ENCODE measurements at regions not wholly inside any gene's neighbourhood (a gene's known extent, or its start where the extent isn't known, plus 50 kb on each side); places are given as distances from the start of the nearest gene placed in this dataset.
"Not testable (repeated sequence)": the region's sequence is repeated elsewhere in the genome, so short reads cannot be mapped to it uniquely, and the experiment has no call there.

DNA sequence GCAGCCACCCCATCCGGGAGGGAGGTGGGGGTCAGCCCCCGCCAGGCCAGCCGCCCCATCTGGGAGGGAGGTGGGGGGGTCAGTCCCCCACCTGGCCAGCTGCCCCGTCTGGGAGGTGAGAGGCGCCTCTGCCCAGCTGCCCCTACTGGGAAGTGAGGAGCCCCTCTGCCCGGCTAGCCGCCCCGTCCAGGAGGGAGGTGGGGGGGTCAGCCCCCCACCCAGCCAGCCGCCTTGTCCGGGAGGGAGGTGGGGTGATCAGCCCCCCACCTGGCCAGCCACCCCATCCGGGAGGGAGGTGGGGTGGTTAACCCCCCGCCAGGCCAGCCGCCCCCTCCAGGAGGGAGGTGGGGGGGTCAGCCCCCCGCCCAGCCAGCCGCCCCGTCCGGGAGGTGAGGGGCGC lies 852.4 kb upstream of the DEFB115 start:
- Mint-ChIP-seq H3K36me3 (peaks cover 0 to 52% (median 16%) of the 10 kb centered on the region in 5 donors), H3K9me3 (peaks cover 0 to 46% (median 29%) of the 10 kb centered on the region in 11 donors)
- H3K4me1 Mint-ChIP-seq; H3K9me3 ChIP-seq (ENCODE audit: control insufficient read depth in 2 of 3, low read length in 3 of 3); ATAC-seq; DNase-seq; POLR2A ChIA-PET; H3K27ac ChIP-seq (ENCODE audit: low read depth, low read length); CTCF ChIA-PET; H3K27ac Mint-ChIP-seq; H3K4me3 Mint-ChIP-seq; H3K4me1 ChIP-seq (ENCODE audit: control insufficient read depth in 2 of 2, insufficient read depth in 2 of 2, low read length in 2 of 2); H3K27me3 Mint-ChIP-seq; intact Hi-C loops (cut with micrococcal nuclease); H3K4me3 ChIP-seq (ENCODE audit: low read length); H3K27me3 ChIP-seq (ENCODE audit: control insufficient read depth in 2 of 2, insufficient read depth in 2 of 2, low read length in 2 of 2): not testable (repeated sequence)
- H3K36me3 ChIP-seq (ENCODE audit: control insufficient read depth in 2 of 3, insufficient read depth in 3 of 3, low read length in 3 of 3): peaks cover 0 to 19% (median 0%) of the 10 kb centered on the region in 3 experiments

DNA sequence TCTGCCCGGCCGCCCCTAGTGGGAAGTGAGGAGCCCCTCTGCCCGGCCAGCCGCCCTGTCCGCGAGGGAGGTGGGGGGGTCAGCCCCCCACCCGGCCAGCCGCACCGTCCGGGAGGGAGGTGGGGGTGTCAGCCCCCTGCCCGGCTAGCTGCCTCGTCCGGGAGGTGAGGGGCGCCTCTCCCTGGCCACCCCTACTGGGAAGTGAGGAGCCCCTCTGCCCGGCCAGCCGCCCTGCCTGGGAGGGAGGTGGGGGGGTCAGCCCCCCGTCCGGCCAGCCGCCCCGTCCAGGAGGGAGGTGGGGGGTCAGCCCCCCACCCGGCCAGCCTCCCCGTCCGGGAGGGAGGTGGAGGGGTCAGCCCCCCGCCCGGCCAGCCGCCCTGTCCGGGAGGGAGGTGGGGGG lies 851.9 kb upstream of the DEFB115 start:
- H3K4me1 Mint-ChIP-seq; H3K4me3 ChIP-seq (ENCODE audit: low read length); POLR2A ChIA-PET; intact Hi-C loops (cut with micrococcal nuclease); H3K4me1 ChIP-seq (ENCODE audit: control insufficient read depth in 2 of 2, insufficient read depth in 2 of 2, low read length in 2 of 2); H3K4me3 Mint-ChIP-seq; H3K9me3 ChIP-seq (ENCODE audit: control insufficient read depth in 2 of 3, low read length in 3 of 3); H3K27me3 Mint-ChIP-seq; H3K27ac ChIP-seq (ENCODE audit: low read depth, low read length); H3K27me3 ChIP-seq (ENCODE audit: control insufficient read depth in 2 of 2, insufficient read depth in 2 of 2, low read length in 2 of 2); ATAC-seq; H3K27ac Mint-ChIP-seq; DNase-seq; CTCF ChIA-PET: not testable (repeated sequence)
- H3K9me3 Mint-ChIP-seq: peaks cover 0 to 48% (median 29%) of the 10 kb centered on the region in 11 donors
- peaks cover 0 to 49% (median 16%) of the 10 kb centered on the region in 5 donors for H3K36me3 Mint-ChIP-seq
- H3K36me3 ChIP-seq (ENCODE audit: control insufficient read depth in 2 of 3, insufficient read depth in 3 of 3, low read length in 3 of 3): peaks cover 0 to 13% (median 0%) of the 10 kb centered on the region in 3 experiments

DNA sequence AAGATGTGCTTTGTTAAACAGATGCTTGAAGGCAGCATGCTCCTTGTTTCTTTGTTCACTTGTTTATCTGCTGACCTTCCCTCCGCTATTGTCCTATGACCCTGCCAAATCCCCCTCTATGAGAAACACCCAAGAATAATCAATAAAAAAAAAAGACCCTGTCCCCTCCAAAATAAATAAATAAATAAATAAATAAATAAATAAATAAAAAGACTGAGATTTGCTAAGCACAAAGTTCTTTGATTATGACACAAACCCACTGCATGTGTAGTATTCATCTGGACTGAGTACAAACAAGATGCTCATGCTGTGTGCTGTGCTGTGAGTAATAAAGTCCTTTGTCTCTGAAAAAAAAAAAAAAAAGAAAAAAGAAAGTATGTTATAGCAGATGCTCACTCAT lies 851.1 kb upstream of the DEFB115 start:
- H3K27me3 Mint-ChIP-seq; ATAC-seq; POLR2A ChIA-PET; H3K4me3 Mint-ChIP-seq; H3K36me3 ChIP-seq (ENCODE audit: control insufficient read depth in 2 of 3, insufficient read depth in 3 of 3, low read length in 3 of 3); H3K27ac Mint-ChIP-seq; H3K9me3 ChIP-seq (ENCODE audit: control insufficient read depth in 2 of 3, low read length in 3 of 3); H3K27ac ChIP-seq (ENCODE audit: low read depth, low read length); intact Hi-C loops (cut with micrococcal nuclease); H3K4me1 ChIP-seq (ENCODE audit: control insufficient read depth in 2 of 2, insufficient read depth in 2 of 2, low read length in 2 of 2); DNase-seq; H3K4me3 ChIP-seq (ENCODE audit: low read length); H3K4me1 Mint-ChIP-seq; H3K27me3 ChIP-seq (ENCODE audit: control insufficient read depth in 2 of 2, insufficient read depth in 2 of 2, low read length in 2 of 2); CTCF ChIA-PET: not testable (repeated sequence)
- Mint-ChIP-seq H3K36me3 (peaks cover 0 to 45% (median 11%) of the 10 kb centered on the region in 5 donors), H3K9me3 (peaks cover 3 to 48% (median 28%) of the 10 kb centered on the region in 11 donors)

DNA sequence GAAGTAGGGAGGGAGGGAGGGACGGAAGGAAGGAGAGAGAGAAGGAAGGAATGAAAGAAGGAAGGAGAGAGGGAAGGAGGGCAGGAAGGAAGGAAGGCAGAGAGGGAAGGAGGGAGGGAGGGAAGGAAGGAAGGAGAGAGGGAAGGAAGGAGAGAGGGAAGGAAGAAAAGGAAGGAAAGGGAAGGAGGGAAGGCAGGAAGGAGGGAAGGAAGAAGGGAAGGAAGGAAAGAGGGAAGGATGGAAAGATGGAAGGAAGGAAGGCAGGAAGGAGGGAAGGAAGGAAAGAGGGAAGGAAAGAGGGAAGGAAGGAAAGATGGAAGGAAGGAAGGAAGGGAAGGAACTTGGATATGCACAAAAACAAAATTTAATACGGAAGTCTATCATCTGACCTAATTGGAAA lies 844.5 kb upstream of the DEFB115 start:
- intact Hi-C loops (cut with micrococcal nuclease): no loop called here
- DNase-seq: no peak
- Mint-ChIP-seq H3K9me3 (peaks cover 5 to 56% (median 28%) of the 10 kb centered on the region in 11 donors), H3K27ac (no peak overlapping the region), H3K36me3 (peaks cover 0 to 13% (median 5%) of the 10 kb centered on the region in 5 donors), H3K4me3 (no peak overlapping the region), H3K4me1 (no peaks in the 10 kb centered on the region), H3K27me3 (no peaks in the 10 kb centered on the region)
- ChIA-PET POLR2A (no interaction called here), CTCF (no interaction called here)
- Histone ChIP-seq H3K4me1 (ENCODE audit: control insufficient read depth in 2 of 2, insufficient read depth in 2 of 2, low read length in 2 of 2) (no peaks in the 10 kb centered on the region), H3K36me3 (ENCODE audit: control insufficient read depth in 2 of 3, insufficient read depth in 3 of 3, low read length in 3 of 3) (no peaks in the 10 kb centered on the region), H3K9me3 (ENCODE audit: control insufficient read depth in 2 of 3, low read length in 3 of 3) (peaks cover 0 to 9% (median 0%) of the 10 kb centered on the region in 3 experiments), H3K27ac (ENCODE audit: low read depth, low read length) (no peak overlapping the region), H3K27me3 (ENCODE audit: control insufficient read depth in 2 of 2, insufficient read depth in 2 of 2, low read length in 2 of 2) (no peaks in the 10 kb centered on the region), H3K4me3 (ENCODE audit: low read length) (no peak overlapping the region)
- no peak for ATAC-seq

DNA sequence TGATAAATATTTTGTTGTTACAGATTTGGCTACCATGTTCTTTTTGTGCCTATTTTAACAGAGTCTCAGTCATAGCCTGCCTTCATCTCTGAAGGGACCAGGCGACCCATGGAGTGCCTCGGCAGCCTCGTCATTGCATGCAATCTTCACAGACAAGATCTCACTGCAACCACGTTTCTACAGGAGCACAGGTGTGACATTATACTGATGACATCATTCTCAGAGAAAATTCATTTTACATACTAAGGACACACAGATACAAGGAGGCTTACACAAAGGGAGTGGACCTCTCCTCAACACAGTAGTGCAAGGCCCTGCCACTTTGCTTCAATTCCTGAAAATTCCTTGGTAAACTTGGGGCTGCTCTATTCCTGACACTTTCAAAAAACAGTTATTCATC lies 840.1 kb upstream of the DEFB115 start:
- peaks cover under 1 to 33% (median 16%) of the 10 kb centered on the region in 11 donors for H3K9me3 Mint-ChIP-seq
- ATAC-seq; intact Hi-C loops (cut with micrococcal nuclease); H3K27ac Mint-ChIP-seq; H3K4me1 Mint-ChIP-seq; H3K27me3 ChIP-seq (ENCODE audit: control insufficient read depth in 2 of 2, insufficient read depth in 2 of 2, low read length in 2 of 2); CTCF ChIA-PET; H3K36me3 Mint-ChIP-seq; H3K4me3 ChIP-seq (ENCODE audit: low read length); H3K36me3 ChIP-seq (ENCODE audit: control insufficient read depth in 2 of 3, insufficient read depth in 3 of 3, low read length in 3 of 3); H3K27me3 Mint-ChIP-seq; H3K27ac ChIP-seq (ENCODE audit: low read depth, low read length); POLR2A ChIA-PET; DNase-seq; H3K9me3 ChIP-seq (ENCODE audit: control insufficient read depth in 2 of 3, low read length in 3 of 3); H3K4me1 ChIP-seq (ENCODE audit: control insufficient read depth in 2 of 2, insufficient read depth in 2 of 2, low read length in 2 of 2); H3K4me3 Mint-ChIP-seq: not testable (repeated sequence)

DNA sequence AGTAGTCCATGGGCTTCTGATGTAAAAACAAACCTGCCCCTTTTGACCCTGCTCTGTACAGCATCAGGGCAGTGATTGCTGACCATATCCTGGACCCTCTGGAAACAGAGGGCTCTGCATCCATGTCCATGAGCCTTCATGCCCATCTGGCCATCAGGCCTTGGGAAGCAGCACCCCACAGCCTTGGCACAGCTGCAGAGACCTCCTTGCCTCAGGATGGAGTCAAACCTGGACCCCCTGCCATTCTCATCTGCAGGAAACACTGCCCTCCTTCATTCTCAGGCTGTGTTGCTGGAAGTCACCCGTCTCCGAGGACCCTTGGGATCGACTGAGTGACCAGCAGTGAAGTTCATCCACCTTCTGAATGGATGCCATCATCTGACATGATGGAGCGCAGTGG lies 839.1 kb upstream of the DEFB115 start:
- ATAC-seq; H3K4me1 Mint-ChIP-seq; H3K36me3 Mint-ChIP-seq; H3K9me3 ChIP-seq (ENCODE audit: control insufficient read depth in 2 of 3, low read length in 3 of 3); H3K27ac Mint-ChIP-seq; H3K27ac ChIP-seq (ENCODE audit: low read depth, low read length); CTCF ChIA-PET; intact Hi-C loops (cut with micrococcal nuclease); H3K27me3 ChIP-seq (ENCODE audit: control insufficient read depth in 2 of 2, insufficient read depth in 2 of 2, low read length in 2 of 2); DNase-seq; H3K4me1 ChIP-seq (ENCODE audit: control insufficient read depth in 2 of 2, insufficient read depth in 2 of 2, low read length in 2 of 2); POLR2A ChIA-PET; H3K4me3 ChIP-seq (ENCODE audit: low read length); H3K4me3 Mint-ChIP-seq; H3K36me3 ChIP-seq (ENCODE audit: control insufficient read depth in 2 of 3, insufficient read depth in 3 of 3, low read length in 3 of 3); H3K27me3 Mint-ChIP-seq: not testable (repeated sequence)
- H3K9me3 Mint-ChIP-seq: peaks cover 0 to 28% (median 13%) of the 10 kb centered on the region in 11 donors

DNA sequence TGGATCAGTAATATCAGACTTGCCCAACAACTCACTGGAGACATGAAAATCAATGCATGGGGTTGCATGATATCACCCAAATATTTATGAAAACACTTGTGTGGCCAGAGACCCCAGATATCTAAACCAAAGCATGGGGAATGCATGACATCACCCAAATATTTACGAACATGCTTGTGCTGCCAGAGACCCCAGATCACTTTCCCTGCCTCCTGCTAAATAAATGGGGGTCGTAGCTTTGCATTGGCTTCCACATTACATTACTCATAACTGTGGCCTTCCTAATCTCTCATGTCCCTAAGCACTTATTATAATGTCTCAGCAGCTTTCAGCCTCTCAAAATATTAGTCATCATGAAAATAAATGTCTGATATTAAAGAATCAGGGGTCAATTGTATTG lies 838.0 kb upstream of the DEFB115 start:
- H3K4me1 Mint-ChIP-seq: no peaks in the 10 kb centered on the region
- Histone ChIP-seq H3K27ac (ENCODE audit: low read depth, low read length) (no peak overlapping the region), H3K4me3 (ENCODE audit: low read length) (no peak overlapping the region), H3K4me1 (ENCODE audit: control insufficient read depth in 2 of 2, insufficient read depth in 2 of 2, low read length in 2 of 2) (no peaks in the 10 kb centered on the region), H3K27me3 (ENCODE audit: control insufficient read depth in 2 of 2, insufficient read depth in 2 of 2, low read length in 2 of 2) (no peaks in the 10 kb centered on the region), H3K9me3 (ENCODE audit: control insufficient read depth in 2 of 3, low read length in 3 of 3) (no peaks in the 10 kb centered on the region), H3K36me3 (ENCODE audit: control insufficient read depth in 2 of 3, insufficient read depth in 3 of 3, low read length in 3 of 3) (no peaks in the 10 kb centered on the region)
- no peak overlapping the region for H3K4me3 Mint-ChIP-seq
- POLR2A ChIA-PET: no interaction called here
- peaks cover 0 to 28% (median 14%) of the 10 kb centered on the region in 11 donors for H3K9me3 Mint-ChIP-seq
- CTCF ChIA-PET: no interaction called here
- no peak for ATAC-seq
- DNase-seq: no peak
- H3K27ac Mint-ChIP-seq: no peak overlapping the region
- H3K36me3 Mint-ChIP-seq: peaks cover 0 to 3% (median 0%) of the 10 kb centered on the region in 5 donors
- intact Hi-C loops (cut with micrococcal nuclease): no loop called here
- no peaks in the 10 kb centered on the region for H3K27me3 Mint-ChIP-seq
